LNCaP clone FGC (cell line): ENCODE measurements at regions not wholly inside any gene's neighbourhood (a gene's known extent, or its start where the extent isn't known, plus 50 kb on each side); places are given as distances from the start of the nearest gene placed in this dataset.

Experiments used
- DNase-seq: peaks from one replicate; pipeline ENCODE4 v3.0.0-alpha.2; 2011; ENCODE audit warnings: low read depth
- H3K4me3 ChIP-seq: 2 replicates; pipeline ENCODE4 v1.5.1; 2011; ENCODE audit warnings: mild to moderate bottlenecking, low read depth, low read length, control low read depth
- CTCF ChIP-seq: IDR thresholded peaks from 2 replicates; pipeline ENCODE4 v1.5.1; 2012; ENCODE audit warnings: mild to moderate bottlenecking; ENCODE audit not compliant: control insufficient read depth, insufficient read depth; ENCODE audit errors: extremely low read depth

GRCh38 chr9:96173640-96174039, 128.3 kb downstream of the HSD17B3 start:
- H3K4me3 ChIP-seq = no peak overlapping the region
- TF ChIP-seq CTCF = no peak
- DNase-seq = no peak

- H3K4me3 ChIP-seq = no peak overlapping the region
- no peak for DNase-seq
- no peak for TF ChIP-seq CTCF
Observed at GRCh38 chr9:96172797-96173196, 129.2 kb downstream of the HSD17B3 start.

- no peak for DNase-seq
- TF ChIP-seq CTCF = no peak
- no peak overlapping the region for H3K4me3 ChIP-seq
Observed at GRCh38 chr9:96171728-96172127, 130.2 kb downstream of the HSD17B3 start.

GRCh38 chr9:96169901-96170300, 132.1 kb downstream of the HSD17B3 start:
- H3K4me3 ChIP-seq = no peak overlapping the region
- no peak for TF ChIP-seq CTCF
- DNase-seq = no peak

- TF ChIP-seq CTCF = no peak
- H3K4me3 ChIP-seq = no peak overlapping the region
- peak; percentile 28 for DNase-seq
Observed at GRCh38 chr9:96169484-96169883, 132.5 kb downstream of the HSD17B3 start.

- H3K4me3 ChIP-seq = no peak overlapping the region
- TF ChIP-seq CTCF = no peak
- no peak for DNase-seq
Observed at GRCh38 chr9:96168882-96169281, 133.1 kb downstream of the HSD17B3 start.

GRCh38 chr9:96167011-96167410, 135.0 kb downstream of the HSD17B3 start:
- DNase-seq = no peak
- H3K4me3 ChIP-seq = no peak overlapping the region

More at GRCh38 chr9:96167011-96167410, 135.0 kb downstream of the HSD17B3 start:
- TF ChIP-seq CTCF = no peak
